Loucy (cell line): ENCODE measurements at regions not wholly inside any gene's neighbourhood (a gene's known extent, or its start where the extent isn't known, plus 50 kb on each side); places are given as distances from the start of the nearest gene placed in this dataset.

Experiments used
- CTCF ChIP-seq: fragments of 200-600 bp; sonication (generic); conservative IDR thresholded peaks from 2 replicates; pipeline ENCODE4 v1.5.1; 2014; ENCODE audit warnings: mild to moderate bottlenecking, antibody characterized with exemption, low read length
- EZH2phosphoT487 ChIP-seq: fragments of 200-600 bp; IDR thresholded peaks from 2 replicates; pipeline ENCODE4 v1.6.1; 2018; ENCODE audit warnings: antibody characterized with exemption, mild to moderate bottlenecking, moderate library complexity, borderline replicate concordance

GRCh38 chrX:45518552-45518951 is 317.9 kb upstream of the DIPK2B start:
- TF ChIP-seq CTCF: no peak
- no peak for TF ChIP-seq EZH2phosphoT487
